Adrenal gland (tissue), 9 donors: ENCODE measurements at regions not wholly inside any gene's neighbourhood (a gene's known extent, or its start where the extent isn't known, plus 50 kb on each side); places are given as distances from the start of the nearest gene placed in this dataset.

Experiments used
- DNase-seq, 7 donors: peaks; one replicate each; pipeline ENCODE4 v3.0.0-alpha.2; 2019 to 2020
- H3K27ac ChIP-seq, 5 donors: fragments of 200-600 bp; sonication (generic) in 4 of 5; 1 replicate in 3 of 5; 2 replicates in 2 of 5; pipeline versions ENCODE4 v1.5.1 to v1.8.0; 2016 to 2020; ENCODE audit warnings: mild to moderate bottlenecking in 1 of 5
- H3K27me3 ChIP-seq: fragments of 200-600 bp; 2 replicates; pipeline ENCODE4 v1.8.0; 2021
- H3K36me3 ChIP-seq, 2 donors: fragments of 200-600 bp; replicated peaks in 1 of 2; 1 replicate in 1 of 2; 2 replicates in 1 of 2; pipeline versions ENCODE4 v1.5.1 to v1.8.0; 2018 to 2022
- H3K4me1 ChIP-seq, 2 donors: fragments of 200-600 bp; replicated peaks in 1 of 2; 1 replicate in 1 of 2; 2 replicates in 1 of 2; pipeline versions ENCODE4 v1.5.1 to v1.8.0; 2018 to 2021
- H3K4me3 ChIP-seq, 4 donors: fragments of 200-600 bp; sonication (generic) in 3 of 4; one replicate each; pipeline ENCODE4 v1.5.1; 2016 to 2018
- H3K9me3 ChIP-seq, 3 donors: fragments of 200-600 bp; sonication (generic) in 1 of 3; replicated peaks in 1 of 3; 1 replicate in 2 of 3; 2 replicates in 1 of 3; pipeline versions ENCODE4 v1.5.1 to v1.8.0; 2016 to 2021
- POLR2A ChIP-seq, 2 donors: fragments of 450-650 bp; IDR thresholded peaks; one replicate each; pipeline ENCODE4 v1.6.1; 2017; ENCODE audit warnings: antibody characterized with exemption in 2 of 2, mild to moderate bottlenecking in 2 of 2, moderate library complexity in 1 of 2
- WGBS, 4 donors: extraction: QIAGEN DNeasy Blood & Tissue Kit in 2 of 4; methylation state at CpG; one replicate each; pipeline versions ENCODE4 v1.1.5 to v1.1.7; 2013 to 2017; 5-methylcytosine and 5-hydroxymethylcytosine counted together
- intact Hi-C, 2 donors: fragments of 100-400 bp; cut with DNase I; formaldehyde crosslinking; loops; one replicate each; pipeline versions ENCODE4 v1.14.1 to v1.15.0; 2022 to 2023
- TF ChIP-seq, protein P1 (sequence below), 6 experiments: fragments of 450-650 bp in 4 of 6; fragments of 200-600 bp in 2 of 6; sonication (generic) in 1 of 6; IDR thresholded peaks; 1 replicate in 5 of 6; 2 replicates in 1 of 6; pipeline versions ENCODE4 v1.5.1 to v1.8.0; 2016 to 2021; ENCODE audit warnings: antibody characterized with exemption in 6 of 6, mild to moderate bottlenecking in 2 of 6, moderate library complexity in 1 of 6
- donor health status: healthy with polysubstance abuse.
- donor health status: Bipolar disorder and iron deficiency.
- donor health status: DM: yes; HTN: yes; CAD: no.
- donor health status: DM: no; HTN: no; CAD: no.
- donor health status: DM: no; HTN: no; CAD: no.

GRCh38 chr4:58553031-58553430 is 1442.8 kb upstream of the IGFBP7 start:
- Histone ChIP-seq H3K4me3 (no peak overlapping the region), H3K27me3 (no peaks in the 10 kb centered on the region), H3K36me3 (no peaks in the 10 kb centered on the region), H3K27ac (no peak overlapping the region), H3K9me3 (no peaks in the 10 kb centered on the region), H3K4me1 (no peaks in the 10 kb centered on the region)
- whole genome bisulfite sequencing, 4 donors, result 74 to 89% (median 87%) methylated on average over 1 of the region's 1 CpG
- intact Hi-C loops, result no loop called here
- no peak for DNase-seq
- no peak for TF ChIP-seq POLR2A (IDR thresholded peaks at IDR 0.05)
- TF ChIP-seq, protein P1, sequence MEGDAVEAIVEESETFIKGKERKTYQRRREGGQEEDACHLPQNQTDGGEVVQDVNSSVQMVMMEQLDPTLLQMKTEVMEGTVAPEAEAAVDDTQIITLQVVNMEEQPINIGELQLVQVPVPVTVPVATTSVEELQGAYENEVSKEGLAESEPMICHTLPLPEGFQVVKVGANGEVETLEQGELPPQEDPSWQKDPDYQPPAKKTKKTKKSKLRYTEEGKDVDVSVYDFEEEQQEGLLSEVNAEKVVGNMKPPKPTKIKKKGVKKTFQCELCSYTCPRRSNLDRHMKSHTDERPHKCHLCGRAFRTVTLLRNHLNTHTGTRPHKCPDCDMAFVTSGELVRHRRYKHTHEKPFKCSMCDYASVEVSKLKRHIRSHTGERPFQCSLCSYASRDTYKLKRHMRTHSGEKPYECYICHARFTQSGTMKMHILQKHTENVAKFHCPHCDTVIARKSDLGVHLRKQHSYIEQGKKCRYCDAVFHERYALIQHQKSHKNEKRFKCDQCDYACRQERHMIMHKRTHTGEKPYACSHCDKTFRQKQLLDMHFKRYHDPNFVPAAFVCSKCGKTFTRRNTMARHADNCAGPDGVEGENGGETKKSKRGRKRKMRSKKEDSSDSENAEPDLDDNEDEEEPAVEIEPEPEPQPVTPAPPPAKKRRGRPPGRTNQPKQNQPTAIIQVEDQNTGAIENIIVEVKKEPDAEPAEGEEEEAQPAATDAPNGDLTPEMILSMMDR (IDR thresholded peaks at IDR 0.05), result no peak

DNA sequence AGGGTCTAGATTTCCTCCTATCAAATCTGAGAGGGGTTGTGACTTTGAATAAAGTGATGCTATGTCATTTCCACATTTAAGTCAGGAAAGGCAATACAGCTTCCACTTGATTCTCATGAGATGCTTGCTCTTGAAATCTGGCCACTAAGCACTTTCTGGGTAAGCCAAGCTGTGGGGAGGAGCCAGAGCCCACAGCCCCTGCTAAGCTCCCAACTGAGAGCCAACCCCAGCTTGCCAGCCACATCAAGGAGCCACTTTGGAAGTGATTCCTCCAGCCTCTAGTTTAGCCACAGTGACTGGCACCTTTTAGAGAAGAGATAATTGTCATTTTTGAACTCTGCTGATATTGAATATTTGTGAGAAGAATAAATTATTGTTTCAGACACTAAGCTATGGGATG is 1441.5 kb upstream of the IGFBP7 start:
- intact Hi-C loops, result no loop called here
- H3K4me1 ChIP-seq, result no peaks in the 10 kb centered on the region
- H3K4me3 ChIP-seq, result no peak overlapping the region
- no peaks in the 10 kb centered on the region for H3K9me3 ChIP-seq
- H3K27me3 ChIP-seq, result no peaks in the 10 kb centered on the region
- H3K27ac ChIP-seq, result no peak overlapping the region
- TF ChIP-seq POLR2A (IDR thresholded peaks at IDR 0.05), result no peak
- TF ChIP-seq, protein P1 (IDR thresholded peaks at IDR 0.05), result no peak
- DNase-seq, result no peak
- no peaks in the 10 kb centered on the region for H3K36me3 ChIP-seq

- TF ChIP-seq POLR2A (IDR thresholded peaks at IDR 0.05), result no peak
- TF ChIP-seq, protein P1 (IDR thresholded peaks at IDR 0.05), result no peak
- no peaks in the 10 kb centered on the region for H3K27me3 ChIP-seq
- no peaks in the 10 kb centered on the region for H3K4me1 ChIP-seq
- H3K36me3 ChIP-seq, result no peaks in the 10 kb centered on the region
- WGBS, 4 donors, result 41 to 69% (median 60%) methylated on average over 1 of the region's 1 CpG
- no peak overlapping the region for H3K27ac ChIP-seq
- DNase-seq, result no peak
- H3K4me3 ChIP-seq, result no peak overlapping the region
- intact Hi-C loops, result no loop called here
- no peaks in the 10 kb centered on the region for H3K9me3 ChIP-seq
Measured at GRCh38 chr4:58543465-58543864, 1433.3 kb upstream of the IGFBP7 start.

DNA sequence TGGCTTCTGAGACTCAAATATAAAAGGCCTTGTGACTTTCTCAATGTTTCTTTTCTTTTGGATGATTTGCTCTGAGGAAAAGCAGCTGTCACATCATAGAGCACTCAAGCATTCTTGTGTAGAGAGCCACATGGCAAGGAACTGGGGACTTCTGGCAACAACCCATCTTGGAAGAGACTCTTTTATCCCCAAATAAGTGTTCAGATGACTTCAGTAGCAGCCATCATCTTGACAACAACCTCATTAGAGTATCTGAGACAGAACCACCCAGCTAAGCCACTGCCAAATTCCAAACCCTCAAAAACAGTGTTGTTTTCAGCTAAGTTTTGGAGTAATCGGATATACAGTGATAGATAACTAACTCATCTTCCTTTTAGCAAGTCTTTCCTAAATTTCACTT is 1431.7 kb upstream of the IGFBP7 start:
- Histone ChIP-seq H3K9me3 (no peaks in the 10 kb centered on the region), H3K27me3 (no peaks in the 10 kb centered on the region), H3K4me3 (no peak overlapping the region), H3K27ac (no peak overlapping the region), H3K36me3 (no peaks in the 10 kb centered on the region), H3K4me1 (no peaks in the 10 kb centered on the region)
- DNase-seq, result no peak
- intact Hi-C loops, result no loop called here
- TF ChIP-seq, protein P1 (IDR thresholded peaks at IDR 0.05), result no peak
- TF ChIP-seq POLR2A (IDR thresholded peaks at IDR 0.05), result no peak
- 62 to 88% (median 65%) methylated on average over 1 of the region's 1 CpG for WGBS, 4 donors
